Panc1 (cell line): ENCODE measurements at regions not wholly inside any gene's neighbourhood (a gene's known extent, or its start where the extent isn't known, plus 50 kb on each side); places are given as distances from the start of the nearest gene placed in this dataset.

Experiments
- ATAC-seq: fragments of 200-7000 bp; cut with Tn5 transposase; 2 replicates; pipeline ENCODE4 v1.9.1; 2020; ENCODE audit warnings: mild to moderate bottlenecking, moderate library complexity
- BruUV-seq: library from RNA; stranded (reverse); fragments of 400-500 nt; replicated peaks from 2 replicates; lab custom pipeline; 2021; lab: Mats Ljungman, UMichigan
- CTCF ChIA-PET: fragments of 300-600 bp; sonication (Branson Sonifier 250); formaldehyde crosslinking; loops from one replicate; lab custom pipeline; 2022; ENCODE audit warnings: antibody characterized with exemption; lab: Charles Lee
- POLR2A ChIA-PET: fragments of 300-600 bp; sonication (Branson Sonifier 250); formaldehyde crosslinking; loops from one replicate; lab custom pipeline; 2022; ENCODE audit warnings: antibody characterized with exemption; lab: Charles Lee
- DNase-seq: peaks from one replicate; pipeline ENCODE4 v3.0.0-alpha.2; 2010; ENCODE audit warnings: low read depth, low spot score
- H3K27ac ChIP-seq: 2 replicates; pipeline ENCODE4 v1.5.1; 2011; ENCODE audit warnings: mild to moderate bottlenecking, low read length, inconsistent platforms
- H3K27me3 ChIP-seq: fragments of 200-500 bp; sonication (Bioruptor generic); 2 replicates; pipeline ENCODE4 v1.6.0; 2014; ENCODE audit warnings: low read length, inconsistent platforms; ENCODE audit not compliant: control insufficient read depth, insufficient read depth
- H3K36me3 ChIP-seq: fragments of 200-500 bp; sonication (Bioruptor generic); 2 replicates; pipeline ENCODE4 v1.5.1; 2014; ENCODE audit warnings: inconsistent platforms, mild to moderate bottlenecking, low read length, moderate library complexity; ENCODE audit not compliant: control insufficient read depth, insufficient read depth
- H3K4me1 ChIP-seq: 2 replicates; pipeline ENCODE4 v1.5.1; 2011; ENCODE audit warnings: inconsistent platforms, mild to moderate bottlenecking, low read length, moderate library complexity; ENCODE audit not compliant: control insufficient read depth, insufficient read depth
- H3K4me3 ChIP-seq, 2 experiments: 2 replicates each; pipeline ENCODE4 v1.5.1; 2011 to 2012; ENCODE audit warnings: low read depth in 2 of 2, low read length in 2 of 2, mild to moderate bottlenecking in 2 of 2, inconsistent platforms in 1 of 2, moderate library complexity in 1 of 2
- H3K9me3 ChIP-seq: fragments of 200-500 bp; sonication (Bioruptor generic); 2 replicates; pipeline ENCODE4 v1.5.1; 2014; ENCODE audit warnings: low read depth, mild to moderate bottlenecking, inconsistent platforms, low read length, moderate library complexity; ENCODE audit not compliant: control insufficient read depth, insufficient read depth
- POLR2AphosphoS5 ChIP-seq: IDR thresholded peaks from 2 replicates; pipeline ENCODE4 v1.6.1; 2012; ENCODE audit warnings: mild to moderate bottlenecking, low read depth, low read length, moderate library complexity
- SIN3A ChIP-seq: IDR thresholded peaks from 2 replicates; pipeline ENCODE4 v1.6.1; 2012; ENCODE audit warnings: low read depth, mild to moderate bottlenecking, low read length, moderate library complexity, borderline replicate concordance; ENCODE audit not compliant: insufficient read depth
- TCF7L2 ChIP-seq: IDR thresholded peaks from 2 replicates; pipeline ENCODE4 v1.6.1; 2011; ENCODE audit warnings: mild to moderate bottlenecking, low read depth, low read length, inconsistent platforms
- in situ Hi-C: cut with HindIII; loops from 2 replicates; pipeline ENCODE4 v1.10.0; 2016; ENCODE audit warnings: low sequenced_read_pairs, low pct_unique_long_range_greater_than_20kb
- intact Hi-C: fragments of 100-400 bp; cut with micrococcal nuclease; formaldehyde crosslinking; loops from one replicate; pipeline ENCODE4 v1.10.0; 2022; ENCODE audit not compliant: unreplicated experiment
- TF ChIP-seq, protein P1 (sequence below): fragments of 450-650 bp; IDR thresholded peaks from 2 replicates; pipeline ENCODE4 v1.5.1; 2017; ENCODE audit warnings: mild to moderate bottlenecking
- TF ChIP-seq, protein P2 (sequence below), 2 experiments: IDR thresholded peaks; 2 replicates each; pipeline ENCODE4 v1.6.1; 2011 to 2012; ENCODE audit warnings: low read depth in 2 of 2, control low read depth in 1 of 2, low read length in 1 of 2, mild to moderate bottlenecking in 1 of 2, moderate library complexity in 1 of 2; ENCODE audit not compliant: insufficient read depth in 1 of 2

DNA sequence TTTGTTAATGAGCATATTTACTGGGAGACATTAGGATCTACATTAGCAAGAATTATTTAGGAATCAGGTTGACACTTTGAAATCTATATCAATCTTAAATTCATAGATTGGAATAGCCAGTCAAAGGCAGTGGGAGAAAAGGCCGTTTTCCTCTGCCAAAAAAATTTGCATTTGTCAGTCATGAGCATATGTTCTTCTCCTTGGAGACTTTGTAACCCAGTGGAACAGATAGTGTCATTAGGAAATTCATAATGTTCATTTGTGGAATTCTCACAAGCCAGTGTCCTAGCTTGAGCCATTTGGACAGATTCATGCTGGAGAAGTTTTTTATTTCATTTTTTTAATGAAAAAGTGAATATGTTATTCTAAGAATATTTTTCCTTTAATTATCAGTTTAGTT lies 260.1 kb downstream of the OXSM start:
- Histone ChIP-seq H3K27ac (no peak overlapping the region), H3K4me1 (no peaks in the 10 kb centered on the region), H3K36me3 (no peaks in the 10 kb centered on the region), H3K4me3 (no peak overlapping the region), H3K27me3 (no peaks in the 10 kb centered on the region), H3K9me3 (no peaks in the 10 kb centered on the region)
- TF ChIP-seq, protein P1, sequence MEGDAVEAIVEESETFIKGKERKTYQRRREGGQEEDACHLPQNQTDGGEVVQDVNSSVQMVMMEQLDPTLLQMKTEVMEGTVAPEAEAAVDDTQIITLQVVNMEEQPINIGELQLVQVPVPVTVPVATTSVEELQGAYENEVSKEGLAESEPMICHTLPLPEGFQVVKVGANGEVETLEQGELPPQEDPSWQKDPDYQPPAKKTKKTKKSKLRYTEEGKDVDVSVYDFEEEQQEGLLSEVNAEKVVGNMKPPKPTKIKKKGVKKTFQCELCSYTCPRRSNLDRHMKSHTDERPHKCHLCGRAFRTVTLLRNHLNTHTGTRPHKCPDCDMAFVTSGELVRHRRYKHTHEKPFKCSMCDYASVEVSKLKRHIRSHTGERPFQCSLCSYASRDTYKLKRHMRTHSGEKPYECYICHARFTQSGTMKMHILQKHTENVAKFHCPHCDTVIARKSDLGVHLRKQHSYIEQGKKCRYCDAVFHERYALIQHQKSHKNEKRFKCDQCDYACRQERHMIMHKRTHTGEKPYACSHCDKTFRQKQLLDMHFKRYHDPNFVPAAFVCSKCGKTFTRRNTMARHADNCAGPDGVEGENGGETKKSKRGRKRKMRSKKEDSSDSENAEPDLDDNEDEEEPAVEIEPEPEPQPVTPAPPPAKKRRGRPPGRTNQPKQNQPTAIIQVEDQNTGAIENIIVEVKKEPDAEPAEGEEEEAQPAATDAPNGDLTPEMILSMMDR: no peak
- TF ChIP-seq SIN3A: no peak
- TF ChIP-seq, protein P2, sequence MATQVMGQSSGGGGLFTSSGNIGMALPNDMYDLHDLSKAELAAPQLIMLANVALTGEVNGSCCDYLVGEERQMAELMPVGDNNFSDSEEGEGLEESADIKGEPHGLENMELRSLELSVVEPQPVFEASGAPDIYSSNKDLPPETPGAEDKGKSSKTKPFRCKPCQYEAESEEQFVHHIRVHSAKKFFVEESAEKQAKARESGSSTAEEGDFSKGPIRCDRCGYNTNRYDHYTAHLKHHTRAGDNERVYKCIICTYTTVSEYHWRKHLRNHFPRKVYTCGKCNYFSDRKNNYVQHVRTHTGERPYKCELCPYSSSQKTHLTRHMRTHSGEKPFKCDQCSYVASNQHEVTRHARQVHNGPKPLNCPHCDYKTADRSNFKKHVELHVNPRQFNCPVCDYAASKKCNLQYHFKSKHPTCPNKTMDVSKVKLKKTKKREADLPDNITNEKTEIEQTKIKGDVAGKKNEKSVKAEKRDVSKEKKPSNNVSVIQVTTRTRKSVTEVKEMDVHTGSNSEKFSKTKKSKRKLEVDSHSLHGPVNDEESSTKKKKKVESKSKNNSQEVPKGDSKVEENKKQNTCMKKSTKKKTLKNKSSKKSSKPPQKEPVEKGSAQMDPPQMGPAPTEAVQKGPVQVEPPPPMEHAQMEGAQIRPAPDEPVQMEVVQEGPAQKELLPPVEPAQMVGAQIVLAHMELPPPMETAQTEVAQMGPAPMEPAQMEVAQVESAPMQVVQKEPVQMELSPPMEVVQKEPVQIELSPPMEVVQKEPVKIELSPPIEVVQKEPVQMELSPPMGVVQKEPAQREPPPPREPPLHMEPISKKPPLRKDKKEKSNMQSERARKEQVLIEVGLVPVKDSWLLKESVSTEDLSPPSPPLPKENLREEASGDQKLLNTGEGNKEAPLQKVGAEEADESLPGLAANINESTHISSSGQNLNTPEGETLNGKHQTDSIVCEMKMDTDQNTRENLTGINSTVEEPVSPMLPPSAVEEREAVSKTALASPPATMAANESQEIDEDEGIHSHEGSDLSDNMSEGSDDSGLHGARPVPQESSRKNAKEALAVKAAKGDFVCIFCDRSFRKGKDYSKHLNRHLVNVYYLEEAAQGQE (IDR thresholded peaks at IDR 0.05; ENCODE audit: insufficient read depth in 1 of 2, low read depth in 2 of 2, low read length in 1 of 2): no peak
- TF ChIP-seq TCF7L2: no peak
- TF ChIP-seq POLR2AphosphoS5: no peak
- ATAC-seq (no peak), DNase-seq (no peak)
- POLR2A ChIA-PET: no interaction called here
- intact Hi-C loops (no loop called here), in situ Hi-C loops (no loop called here)
- CTCF ChIA-PET: no interaction called here
- no TSS peak for BruUV-seq

DNA sequence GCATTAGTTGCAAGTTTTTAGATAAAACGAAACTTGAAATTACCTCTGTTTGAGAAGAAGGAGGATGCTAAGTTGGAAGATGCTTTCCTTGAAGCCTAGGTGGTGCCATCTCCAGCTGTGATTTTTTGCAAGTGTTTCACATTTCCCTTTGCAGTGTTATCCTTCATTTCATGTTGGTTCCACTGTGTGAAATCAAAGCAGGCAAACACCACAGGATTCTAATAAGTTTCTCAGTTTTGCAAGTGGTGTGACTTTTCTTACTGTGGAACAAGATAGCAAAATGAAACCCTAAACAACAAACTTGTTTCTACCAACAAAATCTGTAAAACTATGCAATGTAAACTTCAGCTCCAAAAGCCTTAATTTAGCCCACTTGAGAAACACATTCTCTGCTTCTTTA lies 260.9 kb downstream of the OXSM start:
- Histone ChIP-seq H3K4me3 (no peak overlapping the region), H3K4me1 (no peaks in the 10 kb centered on the region), H3K9me3 (no peaks in the 10 kb centered on the region), H3K27me3 (no peaks in the 10 kb centered on the region), H3K27ac (no peak overlapping the region), H3K36me3 (no peaks in the 10 kb centered on the region)
- no peak for TF ChIP-seq TCF7L2
- no peak for TF ChIP-seq POLR2AphosphoS5
- TF ChIP-seq, protein P1: no peak
- TF ChIP-seq, protein P2 (IDR thresholded peaks at IDR 0.05; ENCODE audit: insufficient read depth in 1 of 2, low read depth in 2 of 2, low read length in 1 of 2): no peak
- TF ChIP-seq SIN3A: no peak
- no TSS peak for BruUV-seq
- in situ Hi-C loops: no loop called here
- ATAC-seq (no peak), DNase-seq (no peak)
- intact Hi-C loops: no loop called here
- POLR2A ChIA-PET: no interaction called here
- CTCF ChIA-PET: no interaction called here
